ENCODE measurements at regions not wholly inside any gene's neighbourhood (a gene's known extent, or its start where the extent isn't known, plus 50 kb on each side); places are given as distances from the start of the nearest gene placed in this dataset.
A peak's percentile ranks its signal among the peaks of the same experiment; 100 is the strongest.

DNA sequence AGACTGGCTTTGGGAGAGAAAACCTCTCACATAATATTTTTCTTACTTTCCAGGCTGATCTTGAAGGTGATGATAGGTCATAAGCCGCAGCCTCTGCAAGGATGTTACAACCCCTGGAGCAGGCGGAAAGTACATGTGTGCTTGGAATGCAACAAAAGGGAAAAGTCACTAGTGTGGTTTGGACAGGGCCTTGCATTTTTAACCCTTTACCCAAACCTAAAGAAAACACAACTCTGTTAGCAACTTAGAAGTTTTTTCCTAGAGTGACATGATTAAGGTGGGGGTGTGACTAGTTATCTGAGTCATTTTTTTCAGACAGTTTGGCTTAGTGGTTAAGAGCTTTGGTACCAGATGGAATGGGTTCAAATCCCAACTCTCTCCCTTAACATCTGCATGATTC is 97.0 kb downstream of the TMEM30B start:
- Histone ChIP-seq H3K4me1 (ENCODE audit: insufficient read depth, low read length) (peaks cover 25% of the 10 kb centered on the region), H3K27me3 (ENCODE audit: insufficient read depth, low read length) (no peaks in the 10 kb centered on the region), H3K9me3 (ENCODE audit: low read depth, low read length) (no peaks in the 10 kb centered on the region), H3K4me3 (ENCODE audit: insufficient read depth, low read length) (no peak overlapping the region), H3K4me2 (ENCODE audit: insufficient read depth, low read length) (peak overlapping the region; percentile 44), H3K79me2 (ENCODE audit: insufficient read depth, low read length) (no peaks in the 10 kb centered on the region), H2AFZ (ENCODE audit: low read length) (no peak overlapping the region), H4K20me1 (ENCODE audit: insufficient read depth, low read length) (no peaks in the 10 kb centered on the region), H3K27ac (ENCODE audit: low read depth, low read length) (peak overlapping the region; percentile 48), H3K36me3 (ENCODE audit: insufficient read depth, low read length) (no peaks in the 10 kb centered on the region)
- no peak for TF ChIP-seq CTCF (IDR thresholded peaks at IDR 0.05; ENCODE audit: extremely low read depth, low read depth, low read length)
- peak; percentile 82 for DNase-seq (ENCODE audit: insufficient read length, low spot score, missing footprints)

GRCh38 chr14:61183196-61183885 is 97.8 kb downstream of the TMEM30B start:
- no peak for TF ChIP-seq CTCF (IDR thresholded peaks at IDR 0.05; ENCODE audit: extremely low read depth, low read depth, low read length)
- H3K4me3 ChIP-seq (ENCODE audit: insufficient read depth, low read length), result no peak overlapping the region
- no peak overlapping the region for H2AFZ ChIP-seq (ENCODE audit: low read length)
- H3K4me2 ChIP-seq (ENCODE audit: insufficient read depth, low read length), result no peak overlapping the region
- no peak overlapping the region for H3K27ac ChIP-seq (ENCODE audit: low read depth, low read length)
- DNase-seq (ENCODE audit: insufficient read length, low spot score, missing footprints), result no peak
- no peaks in the 10 kb centered on the region for H3K27me3 ChIP-seq (ENCODE audit: insufficient read depth, low read length)
- H3K79me2 ChIP-seq (ENCODE audit: insufficient read depth, low read length), result no peaks in the 10 kb centered on the region
- peaks cover 32% of the 10 kb centered on the region for H3K4me1 ChIP-seq (ENCODE audit: insufficient read depth, low read length)
- H4K20me1 ChIP-seq (ENCODE audit: insufficient read depth, low read length), result no peaks in the 10 kb centered on the region
- H3K36me3 ChIP-seq (ENCODE audit: insufficient read depth, low read length), result no peaks in the 10 kb centered on the region
- H3K9me3 ChIP-seq (ENCODE audit: low read depth, low read length), result no peaks in the 10 kb centered on the region

DNA sequence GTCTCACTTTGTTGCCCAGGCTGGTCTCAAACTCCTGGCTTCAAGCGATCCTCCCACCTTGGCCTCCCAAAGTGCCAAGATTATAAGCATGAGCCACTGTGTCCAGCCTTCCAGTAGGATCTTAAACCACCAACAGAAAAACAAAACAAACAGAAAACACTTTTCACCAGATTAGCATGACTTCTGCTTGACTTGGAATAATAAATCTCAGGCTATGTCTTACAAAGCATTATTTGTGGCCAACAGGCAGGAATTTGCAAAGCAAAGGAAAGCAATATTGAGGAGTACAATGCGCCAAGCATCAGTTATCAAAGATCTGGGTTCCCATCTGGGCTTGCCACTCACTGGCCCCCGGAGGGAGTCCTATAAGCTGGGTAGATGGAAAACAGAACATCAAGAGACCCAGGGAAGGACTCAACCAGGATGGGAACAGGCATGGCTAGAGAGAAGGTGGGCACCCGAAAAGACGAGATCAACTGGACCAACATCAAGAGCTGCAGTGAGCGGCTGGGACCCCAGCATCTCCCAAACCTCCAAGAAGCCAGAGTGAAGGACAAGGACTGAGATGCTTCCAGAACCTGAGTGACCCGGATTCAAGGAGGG is 101.2 kb downstream of the TMEM30B start:
- H3K36me3 ChIP-seq (ENCODE audit: insufficient read depth, low read length), result no peaks in the 10 kb centered on the region
- H2AFZ ChIP-seq (ENCODE audit: low read length), result no peak overlapping the region
- H3K4me2 ChIP-seq (ENCODE audit: insufficient read depth, low read length), result no peak overlapping the region
- H3K9me3 ChIP-seq (ENCODE audit: low read depth, low read length), result no peaks in the 10 kb centered on the region
- no peaks in the 10 kb centered on the region for H3K79me2 ChIP-seq (ENCODE audit: insufficient read depth, low read length)
- DNase-seq (ENCODE audit: insufficient read length, low spot score, missing footprints), result peak; percentile 62
- no peak overlapping the region for H3K4me3 ChIP-seq (ENCODE audit: insufficient read depth, low read length)
- H3K4me1 ChIP-seq (ENCODE audit: insufficient read depth, low read length), result peaks cover 50% of the 10 kb centered on the region
- peak overlapping the region; percentile 92 for H3K27ac ChIP-seq (ENCODE audit: low read depth, low read length)
- H3K27me3 ChIP-seq (ENCODE audit: insufficient read depth, low read length), result no peaks in the 10 kb centered on the region
- TF ChIP-seq CTCF (IDR thresholded peaks at IDR 0.05; ENCODE audit: extremely low read depth, low read depth, low read length), result no peak
- no peaks in the 10 kb centered on the region for H4K20me1 ChIP-seq (ENCODE audit: insufficient read depth, low read length)

DNA sequence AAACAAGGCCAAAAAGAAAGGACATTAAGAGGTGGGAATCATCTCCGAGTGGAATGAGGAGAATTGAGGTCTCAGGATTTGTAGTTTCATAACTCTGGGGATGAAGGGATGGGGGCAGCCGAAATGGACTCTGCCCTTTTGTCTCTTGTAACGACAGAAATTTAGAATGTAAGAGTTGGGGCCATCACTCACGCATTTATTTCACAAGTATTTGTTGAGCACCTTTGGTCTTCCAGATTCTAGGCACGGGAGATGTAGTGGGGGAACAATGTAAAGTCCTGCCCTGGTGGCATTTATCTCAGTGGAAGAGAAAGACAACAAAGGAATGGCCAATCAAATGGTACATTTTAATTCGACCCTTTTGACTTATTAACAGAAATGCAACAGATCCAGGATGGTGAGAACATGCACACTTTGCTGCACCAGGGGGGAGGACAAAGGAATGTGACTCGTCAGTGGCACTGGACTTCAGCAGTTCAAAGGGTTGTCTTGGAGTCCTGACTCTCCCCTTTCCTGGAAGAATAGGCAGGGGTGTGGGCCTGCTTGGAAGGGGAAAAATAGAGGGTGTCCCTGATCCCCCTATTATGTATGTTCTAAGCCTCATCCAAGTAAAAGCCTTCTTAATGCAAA is 102.0 kb downstream of the TMEM30B start:
- no peak for TF ChIP-seq CTCF (IDR thresholded peaks at IDR 0.05; ENCODE audit: extremely low read depth, low read depth, low read length)
- peak overlapping the region; percentile 65 for H3K4me2 ChIP-seq (ENCODE audit: insufficient read depth, low read length)
- peak overlapping the region; percentile 18 for H3K4me3 ChIP-seq (ENCODE audit: insufficient read depth, low read length)
- H3K27me3 ChIP-seq (ENCODE audit: insufficient read depth, low read length), result no peaks in the 10 kb centered on the region
- H3K27ac ChIP-seq (ENCODE audit: low read depth, low read length), result peak overlapping the region; percentile 92
- no peaks in the 10 kb centered on the region for H3K79me2 ChIP-seq (ENCODE audit: insufficient read depth, low read length)
- no peak overlapping the region for H2AFZ ChIP-seq (ENCODE audit: low read length)
- H3K36me3 ChIP-seq (ENCODE audit: insufficient read depth, low read length), result no peaks in the 10 kb centered on the region
- peaks cover 47% of the 10 kb centered on the region for H3K4me1 ChIP-seq (ENCODE audit: insufficient read depth, low read length)
- DNase-seq (ENCODE audit: insufficient read length, low spot score, missing footprints), result peak; percentile 69
- no peaks in the 10 kb centered on the region for H4K20me1 ChIP-seq (ENCODE audit: insufficient read depth, low read length)
- no peaks in the 10 kb centered on the region for H3K9me3 ChIP-seq (ENCODE audit: low read depth, low read length)
